H9 (cell line): ENCODE measurements at regions not wholly inside any gene's neighbourhood (a gene's known extent, or its start where the extent isn't known, plus 50 kb on each side); places are given as distances from the start of the nearest gene placed in this dataset.

Experiments used
- DNase-seq: peaks from one replicate; pipeline ENCODE4 v3.0.0-alpha.2; 2017
- H2AFZ ChIP-seq: one replicate; pipeline ENCODE4 v1.6.1; 2013; ENCODE audit warnings: mild to moderate bottlenecking, low read length, control low read depth, moderate library complexity
- H2AK5ac ChIP-seq: 2 replicates; pipeline ENCODE4 v1.6.1; 2013; ENCODE audit warnings: low read length, control low read depth, mixed read lengths; ENCODE audit not compliant: insufficient read length
- H2BK120ac ChIP-seq: one replicate; pipeline ENCODE4 v1.6.1; 2013; ENCODE audit warnings: low read depth, mild to moderate bottlenecking, low read length, control low read depth, inconsistent platforms; ENCODE audit not compliant: poor library complexity, severe bottlenecking
- H2BK12ac ChIP-seq: 2 replicates; pipeline ENCODE4 v1.6.1; 2013; ENCODE audit warnings: low read length, control low read depth, mixed read lengths, low read depth; ENCODE audit not compliant: insufficient read length
- H2BK15ac ChIP-seq: 2 replicates; pipeline ENCODE4 v1.6.1; 2013; ENCODE audit warnings: low read depth, low read length, control low read depth
- H2BK20ac ChIP-seq: one replicate; pipeline ENCODE4 v1.6.1; 2013; ENCODE audit warnings: low read depth, mild to moderate bottlenecking, low read length, control low read depth, inconsistent platforms; ENCODE audit not compliant: poor library complexity, severe bottlenecking
- H2BK5ac ChIP-seq: 2 replicates; pipeline ENCODE4 v1.6.1; 2013; ENCODE audit warnings: low read length, control low read depth, mixed read lengths; ENCODE audit not compliant: insufficient read length
- H3K14ac ChIP-seq: 2 replicates; pipeline ENCODE4 v1.6.1; 2013; ENCODE audit warnings: low read length, control low read depth; ENCODE audit not compliant: insufficient read depth
- H3K18ac ChIP-seq: 2 replicates; pipeline ENCODE4 v1.6.1; 2013; ENCODE audit warnings: low read depth, mild to moderate bottlenecking, mixed read lengths, low read length, control low read depth; ENCODE audit not compliant: insufficient read length
- H3K23ac ChIP-seq: 2 replicates; pipeline ENCODE4 v1.6.1; 2013; ENCODE audit warnings: low read length, control low read depth, mixed read lengths, low read depth; ENCODE audit not compliant: insufficient read length
- H3K23me2 ChIP-seq: 2 replicates; pipeline ENCODE4 v1.6.1; 2013; ENCODE audit warnings: low read depth, mild to moderate bottlenecking, mixed read lengths, low read length, control low read depth; ENCODE audit not compliant: insufficient read length, poor library complexity, severe bottlenecking
- H3K27ac ChIP-seq: 2 replicates; pipeline ENCODE4 v1.5.1; 2013; ENCODE audit warnings: low read length, control low read depth, mixed read lengths, low read depth; ENCODE audit not compliant: insufficient read length
- H3K27me3 ChIP-seq: 2 replicates; pipeline ENCODE4 v1.6.1; 2013; ENCODE audit warnings: low read length, control low read depth, inconsistent platforms; ENCODE audit not compliant: insufficient read depth
- H3K4ac ChIP-seq: 2 replicates; pipeline ENCODE4 v1.6.1; 2013; ENCODE audit warnings: low read depth, mild to moderate bottlenecking, control low read depth, inconsistent platforms, low read length, moderate library complexity
- H3K4me1 ChIP-seq: 2 replicates; pipeline ENCODE4 v1.6.1; 2013; ENCODE audit warnings: low read length, control low read depth, inconsistent platforms; ENCODE audit not compliant: insufficient read depth
- H3K4me2 ChIP-seq: 2 replicates; pipeline ENCODE4 v1.6.1; 2013; ENCODE audit warnings: low read length, control low read depth, mixed read lengths; ENCODE audit not compliant: insufficient read length, insufficient read depth
- H3K56ac ChIP-seq: 2 replicates; pipeline ENCODE4 v1.6.1; 2013; ENCODE audit warnings: low read depth, mild to moderate bottlenecking, mixed read lengths, low read length, control low read depth; ENCODE audit not compliant: insufficient read length
- H3K79me1 ChIP-seq: 2 replicates; pipeline ENCODE4 v1.6.1; 2013; ENCODE audit warnings: low read depth, mild to moderate bottlenecking, moderate library complexity, low read length, control low read depth, inconsistent platforms; ENCODE audit not compliant: insufficient read depth, poor library complexity, severe bottlenecking
- H3K79me2 ChIP-seq: 2 replicates; pipeline ENCODE4 v1.6.1; 2013; ENCODE audit warnings: low read length, control low read depth, inconsistent platforms; ENCODE audit not compliant: insufficient read depth
- H3K9ac ChIP-seq: 2 replicates; pipeline ENCODE4 v1.6.1; 2013; ENCODE audit warnings: low read length, control low read depth, mixed read lengths; ENCODE audit not compliant: insufficient read length; ENCODE audit errors: extremely low read depth
- H3K9me3 ChIP-seq: one replicate; pipeline ENCODE4 v1.6.1; 2013; ENCODE audit warnings: low read depth, low read length, inconsistent platforms; ENCODE audit not compliant: control insufficient read depth
- H3T11ph ChIP-seq: one replicate; pipeline ENCODE4 v1.6.1; 2013; ENCODE audit warnings: mild to moderate bottlenecking, low read length, control low read depth, inconsistent platforms
- H4K20me1 ChIP-seq: one replicate; pipeline ENCODE4 v1.6.1; 2013; ENCODE audit not compliant: control insufficient read depth, insufficient read length, insufficient read depth
- H4K5ac ChIP-seq: 2 replicates; pipeline ENCODE4 v1.6.1; 2013; ENCODE audit warnings: low read depth, mild to moderate bottlenecking, mixed read lengths, low read length, control low read depth; ENCODE audit not compliant: insufficient read length
- H4K8ac ChIP-seq: replicated peaks from 2 replicates; pipeline ENCODE4 v1.6.1; 2013; ENCODE audit warnings: low read length, control low read depth, mixed read lengths, low read depth; ENCODE audit not compliant: insufficient read length
- H4K91ac ChIP-seq: 2 replicates; pipeline ENCODE4 v1.6.1; 2013; ENCODE audit warnings: low read depth, mild to moderate bottlenecking, moderate library complexity, mixed read lengths, low read length, control low read depth; ENCODE audit not compliant: insufficient read length
- H3K27ac Mint-ChIP-seq, 3 experiments: 2 replicates in 2 of 3; 3 replicates in 1 of 3; pipeline ENCODE4 v1.8.0; 2020 to 2021; ENCODE audit warnings: mixed read lengths in 3 of 3, mild to moderate bottlenecking in 1 of 3, moderate library complexity in 1 of 3
- H3K27me3 Mint-ChIP-seq: 2 replicates; pipeline ENCODE4 v1.8.0; 2021; ENCODE audit warnings: low read depth, mild to moderate bottlenecking, moderate library complexity, mixed read lengths
- H3K36me3 Mint-ChIP-seq, 3 experiments: 2 replicates in 2 of 3; 3 replicates in 1 of 3; pipeline ENCODE4 v1.8.0; 2020 to 2021; ENCODE audit warnings: low read depth in 3 of 3, mixed read lengths in 3 of 3; ENCODE audit not compliant: insufficient read depth in 1 of 3
- H3K4me1 Mint-ChIP-seq, 2 experiments: 2 replicates each; pipeline ENCODE4 v1.8.0; 2020; ENCODE audit warnings: mixed read lengths in 2 of 2
- H3K4me3 Mint-ChIP-seq, 2 experiments: 2 replicates in 1 of 2; 3 replicates in 1 of 2; pipeline ENCODE4 v1.8.0; 2020 to 2021; ENCODE audit warnings: mild to moderate bottlenecking in 2 of 2, mixed read lengths in 2 of 2, moderate library complexity in 1 of 2
- H3K9me3 Mint-ChIP-seq, 2 experiments: 2 replicates in 1 of 2; 3 replicates in 1 of 2; pipeline ENCODE4 v1.8.0; 2020; ENCODE audit warnings: mild to moderate bottlenecking in 2 of 2, mixed read lengths in 2 of 2, moderate library complexity in 1 of 2
- CTCF ChIP-seq: fragments of 200-600 bp; sonication (generic); conservative IDR thresholded peaks from 3 replicates; pipeline ENCODE4 v1.8.0; 2021; ENCODE audit warnings: antibody characterized with exemption, mild to moderate bottlenecking
- WGBS: extraction: QIAGEN DNeasy Blood & Tissue Kit; methylation state at CpG from one replicate; pipeline ENCODE4 v1.1.7; 2013; ENCODE audit warnings: missing lambda C conversion rate, low lambda C conversion rate, mixed read lengths; ENCODE audit not compliant: insufficient read length; ENCODE audit errors: extremely low coverage; 5-methylcytosine and 5-hydroxymethylcytosine counted together

GRCh38 chr11:127308291-127308690, 307.7 kb upstream of the KIRREL3 start:
- Histone ChIP-seq H3K9me3 (no peaks in the 10 kb centered on the region), H3K4me1 (no peaks in the 10 kb centered on the region), H2BK5ac (no peak overlapping the region), H3K18ac (no peak overlapping the region), H4K20me1 (no peaks in the 10 kb centered on the region), H2BK15ac (no peak overlapping the region), H2AFZ (no peak overlapping the region), H3T11ph (no peak overlapping the region), H3K9ac (no peak overlapping the region), H3K27me3 (no peaks in the 10 kb centered on the region), H3K23me2 (no peaks in the 10 kb centered on the region), H4K5ac (no peak overlapping the region), H3K79me2 (no peaks in the 10 kb centered on the region), H2AK5ac (no peak overlapping the region), H2BK12ac (no peak overlapping the region), H2BK120ac (no peak overlapping the region), H2BK20ac (no peak overlapping the region), H3K56ac (no peak overlapping the region), H3K4me2 (no peak overlapping the region), H4K8ac (no peak overlapping the region), H3K79me1 (no peaks in the 10 kb centered on the region), H3K23ac (no peak overlapping the region), H3K27ac (no peak overlapping the region), H3K14ac (no peak overlapping the region), H4K91ac (no peak overlapping the region), H3K4ac (no peak overlapping the region)
- Mint-ChIP-seq H3K9me3 (no peaks in the 10 kb centered on the region), H3K27me3 (no peaks in the 10 kb centered on the region), H3K36me3 (no peaks in the 10 kb centered on the region), H3K4me1 (peaks cover 5 to 10% of the 10 kb centered on the region in 2 experiments), H3K4me3 (no peak overlapping the region), H3K27ac (no peak overlapping the region)
- no peak for DNase-seq
- no peak for TF ChIP-seq CTCF
- no CpG with 5 or more reads among the region's 2 CpGs for WGBS
